HEK293 (cell line): ENCODE measurements at regions not wholly inside any gene's neighbourhood (a gene's known extent, or its start where the extent isn't known, plus 50 kb on each side); places are given as distances from the start of the nearest gene placed in this dataset.

Source experiments
- CTCF ChIA-PET: fragments of 350-600 bp; formaldehyde crosslinking; extraction: SDS; loops from one replicate; lab custom pipeline; 2021; ENCODE audit warnings: antibody characterized with exemption; lab: Yijun Ruan, JAX
- POLR2A ChIA-PET: fragments of 300-600 bp; formaldehyde crosslinking; extraction: SDS; loops from one replicate; lab custom pipeline; 2020; ENCODE audit warnings: antibody characterized with exemption, inconsistent platforms; lab: Yijun Ruan, JAX
- H3K27ac ChIP-seq: fragments of 200-500 bp; sonication (Bioruptor generic); 2 replicates; pipeline ENCODE4 v1.5.1; 2014; ENCODE audit warnings: low read depth, low read length, control low read depth, inconsistent platforms; ENCODE audit errors: extremely low read depth
- H3K36me3 ChIP-seq, 2 experiments: fragments of 200-500 bp in 1 of 2; sonication (Bioruptor generic) in 1 of 2; 1 replicate in 1 of 2; 2 replicates in 1 of 2; pipeline ENCODE4 v1.5.1; 2014 to 2017; ENCODE audit warnings: inconsistent platforms in 2 of 2, low read length in 2 of 2; ENCODE audit not compliant: control insufficient read depth in 2 of 2, insufficient read depth in 1 of 2
- H3K4me1 ChIP-seq: fragments of 200-500 bp; sonication (Bioruptor generic); 2 replicates; pipeline ENCODE4 v1.5.1; 2014; ENCODE audit warnings: mild to moderate bottlenecking, low read length, inconsistent platforms; ENCODE audit not compliant: control insufficient read depth, insufficient read depth
- H3K4me3 ChIP-seq: 2 replicates; pipeline ENCODE4 v1.5.1; 2011; ENCODE audit warnings: low read depth, mild to moderate bottlenecking, control low read depth, low read length, moderate library complexity
- H3K9me3 ChIP-seq: fragments of 200-500 bp; sonication (Bioruptor generic); 2 replicates; pipeline ENCODE4 v1.5.1; 2014; ENCODE audit warnings: low read depth, low read length, inconsistent platforms; ENCODE audit not compliant: control insufficient read depth, insufficient read depth
- BCL11B ChIP-seq: fragments of 450-650 bp; formaldehyde crosslinking; IDR thresholded peaks from 2 replicates; pipeline ENCODE4 v1.5.1; 2016; ENCODE audit warnings: low read depth, missing biosample characterization, missing genetic modification characterization
- KLF10 ChIP-seq: fragments of 450-650 bp; IDR thresholded peaks from 2 replicates; pipeline ENCODE4 v1.5.1; 2018; ENCODE audit warnings: missing biosample characterization, mild to moderate bottlenecking, missing genetic modification characterization
- KLF8 ChIP-seq: fragments of 450-650 bp; formaldehyde crosslinking; IDR thresholded peaks from 2 replicates; pipeline ENCODE4 v1.5.1; 2016; ENCODE audit warnings: missing biosample characterization, missing genetic modification characterization
- KLF9 ChIP-seq: fragments of 450-650 bp; formaldehyde crosslinking; IDR thresholded peaks from 2 replicates; pipeline ENCODE4 v1.5.1; 2016; ENCODE audit warnings: missing biosample characterization, missing genetic modification characterization, low read depth
- ZNF174 ChIP-seq: fragments of 450-650 bp; formaldehyde crosslinking; IDR thresholded peaks from 2 replicates; pipeline ENCODE4 v1.5.0; 2017; ENCODE audit warnings: missing biosample characterization, mild to moderate bottlenecking, missing genetic modification characterization
- ZNF184 ChIP-seq: fragments of 450-650 bp; IDR thresholded peaks from 2 replicates; pipeline ENCODE4 v1.5.1; 2018; ENCODE audit warnings: missing biosample characterization, mild to moderate bottlenecking, missing genetic modification characterization
- ZNF23 ChIP-seq: fragments of 450-650 bp; formaldehyde crosslinking; IDR thresholded peaks from 2 replicates; pipeline ENCODE4 v1.5.1; 2016; ENCODE audit warnings: missing biosample characterization, missing genetic modification characterization, borderline replicate concordance
- ZNF248 ChIP-seq: fragments of 450-650 bp; formaldehyde crosslinking; IDR thresholded peaks from 2 replicates; pipeline ENCODE4 v1.5.1; 2017; ENCODE audit warnings: missing biosample characterization, missing genetic modification characterization
- ZNF311 ChIP-seq: fragments of 450-650 bp; formaldehyde crosslinking; IDR thresholded peaks from 2 replicates; pipeline ENCODE4 v1.5.1; 2017; ENCODE audit warnings: missing biosample characterization, missing genetic modification characterization, borderline replicate concordance
- ZNF341 ChIP-seq: fragments of 450-650 bp; formaldehyde crosslinking; IDR thresholded peaks from 2 replicates; pipeline ENCODE4; 2016; ENCODE audit warnings: low read depth, missing biosample characterization, missing genetic modification characterization
- ZNF350 ChIP-seq: fragments of 450-650 bp; formaldehyde crosslinking; IDR thresholded peaks from 2 replicates; pipeline ENCODE4 v1.5.0; 2017; ENCODE audit warnings: missing biosample characterization, mild to moderate bottlenecking, missing genetic modification characterization
- ZNF37A ChIP-seq: fragments of 450-650 bp; IDR thresholded peaks from 2 replicates; pipeline ENCODE4 v1.5.1; 2018; ENCODE audit warnings: missing biosample characterization, missing genetic modification characterization
- ZNF626 ChIP-seq: fragments of 450-650 bp; sonication (Bioruptor Pico); formaldehyde crosslinking; IDR thresholded peaks from 2 replicates; pipeline ENCODE4 v1.5.1; 2018; ENCODE audit warnings: missing biosample characterization, missing genetic modification characterization, inconsistent platforms
- ZNF692 ChIP-seq: fragments of 450-650 bp; formaldehyde crosslinking; IDR thresholded peaks from 2 replicates; pipeline ENCODE4 v1.5.1; 2016; ENCODE audit warnings: missing biosample characterization, missing genetic modification characterization
- ZNF701 ChIP-seq: fragments of 450-650 bp; formaldehyde crosslinking; IDR thresholded peaks from 2 replicates; pipeline ENCODE4 v1.5.1; 2016; ENCODE audit warnings: missing biosample characterization, missing genetic modification characterization
- ZNF704 ChIP-seq: fragments of 450-650 bp; formaldehyde crosslinking; IDR thresholded peaks from 2 replicates; pipeline ENCODE4 v1.5.1; 2016; ENCODE audit warnings: missing biosample characterization, missing genetic modification characterization
- ZNF791 ChIP-seq: fragments of 450-650 bp; formaldehyde crosslinking; IDR thresholded peaks from 2 replicates; pipeline ENCODE4 v1.5.1; 2016; ENCODE audit warnings: missing biosample characterization, missing genetic modification characterization
- ZNF830 ChIP-seq: fragments of 450-650 bp; IDR thresholded peaks from 2 replicates; pipeline ENCODE4 v1.5.0; 2018; ENCODE audit warnings: missing biosample characterization, missing genetic modification characterization, low read depth, mild to moderate bottlenecking, moderate library complexity
- ZSCAN5A ChIP-seq: fragments of 450-650 bp; formaldehyde crosslinking; IDR thresholded peaks from 2 replicates; pipeline ENCODE4 v1.5.1; 2016; ENCODE audit warnings: missing biosample characterization, missing genetic modification characterization
- TF ChIP-seq, protein P1 (sequence below): fragments of 450-650 bp; formaldehyde crosslinking; IDR thresholded peaks from 2 replicates; pipeline ENCODE4 v1.5.1; 2017; ENCODE audit warnings: missing biosample characterization, missing genetic modification characterization
- TF ChIP-seq, protein P2 (sequence below): fragments of 450-650 bp; formaldehyde crosslinking; IDR thresholded peaks from 2 replicates; pipeline ENCODE4 v1.5.1; 2016; ENCODE audit warnings: missing biosample characterization, missing genetic modification characterization

DNA sequence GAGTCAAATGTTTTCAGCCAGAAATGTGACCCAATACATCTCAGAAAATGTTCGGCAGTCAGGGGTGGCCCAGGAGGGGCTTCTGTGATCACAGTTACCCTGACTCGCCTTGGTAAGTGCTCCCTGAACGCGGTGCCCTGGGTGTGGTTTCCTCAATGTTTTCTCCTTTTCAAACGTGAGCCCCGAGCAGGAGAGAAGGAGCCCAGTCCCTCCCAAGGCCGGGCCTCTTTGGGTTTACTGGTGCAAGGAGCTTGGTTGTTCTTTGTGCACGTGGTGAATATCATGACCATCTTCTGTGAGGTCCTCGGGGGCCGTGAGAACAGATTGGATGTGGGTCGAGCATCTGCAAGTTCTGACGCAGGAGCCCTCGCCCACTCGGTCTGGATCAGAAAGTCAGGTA is 55.8 kb upstream of the VIPR2 start:
- POLR2A ChIA-PET = no interaction called here
- no peak for TF ChIP-seq ZNF174 (tag by site-specific recombination)
- TF ChIP-seq ZNF311 (tag by site-specific recombination) = no peak
- Histone ChIP-seq H3K9me3 (no peaks in the 10 kb centered on the region), H3K27ac (no peak overlapping the region), H3K4me3 (no peak overlapping the region), H3K4me1 (no peaks in the 10 kb centered on the region), H3K36me3 (no peaks in the 10 kb centered on the region)
- CTCF ChIA-PET = interaction anchor here (0.6 kb wide), 1 partner anchor 205 kb away, joined by 3 read pairs; no protein-coding TSS in a partner anchor

DNA sequence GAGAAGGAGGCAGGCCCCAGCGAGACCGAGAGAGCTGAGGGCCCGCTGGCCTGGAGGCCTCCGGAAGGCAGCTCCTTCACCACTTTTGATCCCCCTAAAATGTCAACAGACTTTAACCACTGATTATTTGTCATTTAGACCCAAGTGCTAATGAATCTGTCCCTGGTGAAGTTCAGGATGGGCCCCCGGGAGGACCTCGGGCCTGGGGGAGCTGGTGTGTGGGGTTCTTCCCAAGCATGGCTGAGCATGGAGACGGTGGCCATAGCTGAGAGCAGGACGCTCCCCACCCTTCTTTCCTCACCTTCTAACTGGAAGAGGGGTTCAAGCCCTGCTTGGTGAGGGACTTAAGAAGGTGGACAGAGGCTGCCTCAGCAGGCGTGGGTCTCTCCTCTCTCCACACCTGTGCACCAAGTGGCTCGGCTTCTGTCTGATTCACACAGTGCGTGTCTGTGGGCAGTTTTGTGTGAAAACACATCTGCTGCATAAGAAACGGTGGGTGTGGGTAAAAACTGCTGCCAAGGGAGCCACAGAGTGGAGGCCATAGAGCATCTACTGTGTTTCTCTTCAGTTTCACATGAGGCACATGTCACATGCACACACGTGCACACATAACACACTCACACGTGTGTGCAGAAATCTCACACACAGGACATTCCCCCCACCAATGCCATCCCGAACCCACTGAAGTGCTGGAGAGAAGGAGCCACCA is 53.5 kb upstream of the VIPR2 start:
- ChIA-PET CTCF (no interaction called here), POLR2A (no interaction called here)
- Histone ChIP-seq H3K36me3 (no peaks in the 10 kb centered on the region), H3K4me3 (no peak overlapping the region), H3K27ac (no peak overlapping the region), H3K9me3 (no peaks in the 10 kb centered on the region), H3K4me1 (no peaks in the 10 kb centered on the region)
- TF ChIP-seq ZNF704 (tag by site-specific recombination) (no peak), ZNF692 (tag by site-specific recombination) (no peak), KLF9 (tag by site-specific recombination) (no peak), ZNF341 (no peak), ZNF23 (no peak), ZNF701 (tag by site-specific recombination) (no peak), ZNF248 (tag by site-specific recombination) (no peak), ZNF626 (tag by site-specific recombination) (no peak), ZNF350 (tag by site-specific recombination) (no peak), ZNF37A (tag by site-specific recombination) (no peak), ZNF184 (no peak), ZNF791 (tag by site-specific recombination) (no peak), ZSCAN5A (tag by site-specific recombination) (no peak), ZNF311 (tag by site-specific recombination) (no peak), KLF10 (tag by site-specific recombination) (no peak), KLF8 (tag by site-specific recombination) (no peak), ZNF830 (tag by site-specific recombination) (no peak), BCL11B (no peak)
- TF ChIP-seq, protein P1, sequence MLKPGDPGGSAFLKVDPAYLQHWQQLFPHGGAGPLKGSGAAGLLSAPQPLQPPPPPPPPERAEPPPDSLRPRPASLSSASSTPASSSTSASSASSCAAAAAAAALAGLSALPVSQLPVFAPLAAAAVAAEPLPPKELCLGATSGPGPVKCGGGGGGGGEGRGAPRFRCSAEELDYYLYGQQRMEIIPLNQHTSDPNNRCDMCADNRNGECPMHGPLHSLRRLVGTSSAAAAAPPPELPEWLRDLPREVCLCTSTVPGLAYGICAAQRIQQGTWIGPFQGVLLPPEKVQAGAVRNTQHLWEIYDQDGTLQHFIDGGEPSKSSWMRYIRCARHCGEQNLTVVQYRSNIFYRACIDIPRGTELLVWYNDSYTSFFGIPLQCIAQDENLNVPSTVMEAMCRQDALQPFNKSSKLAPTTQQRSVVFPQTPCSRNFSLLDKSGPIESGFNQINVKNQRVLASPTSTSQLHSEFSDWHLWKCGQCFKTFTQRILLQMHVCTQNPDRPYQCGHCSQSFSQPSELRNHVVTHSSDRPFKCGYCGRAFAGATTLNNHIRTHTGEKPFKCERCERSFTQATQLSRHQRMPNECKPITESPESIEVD = no peak
- TF ChIP-seq, protein P2, sequence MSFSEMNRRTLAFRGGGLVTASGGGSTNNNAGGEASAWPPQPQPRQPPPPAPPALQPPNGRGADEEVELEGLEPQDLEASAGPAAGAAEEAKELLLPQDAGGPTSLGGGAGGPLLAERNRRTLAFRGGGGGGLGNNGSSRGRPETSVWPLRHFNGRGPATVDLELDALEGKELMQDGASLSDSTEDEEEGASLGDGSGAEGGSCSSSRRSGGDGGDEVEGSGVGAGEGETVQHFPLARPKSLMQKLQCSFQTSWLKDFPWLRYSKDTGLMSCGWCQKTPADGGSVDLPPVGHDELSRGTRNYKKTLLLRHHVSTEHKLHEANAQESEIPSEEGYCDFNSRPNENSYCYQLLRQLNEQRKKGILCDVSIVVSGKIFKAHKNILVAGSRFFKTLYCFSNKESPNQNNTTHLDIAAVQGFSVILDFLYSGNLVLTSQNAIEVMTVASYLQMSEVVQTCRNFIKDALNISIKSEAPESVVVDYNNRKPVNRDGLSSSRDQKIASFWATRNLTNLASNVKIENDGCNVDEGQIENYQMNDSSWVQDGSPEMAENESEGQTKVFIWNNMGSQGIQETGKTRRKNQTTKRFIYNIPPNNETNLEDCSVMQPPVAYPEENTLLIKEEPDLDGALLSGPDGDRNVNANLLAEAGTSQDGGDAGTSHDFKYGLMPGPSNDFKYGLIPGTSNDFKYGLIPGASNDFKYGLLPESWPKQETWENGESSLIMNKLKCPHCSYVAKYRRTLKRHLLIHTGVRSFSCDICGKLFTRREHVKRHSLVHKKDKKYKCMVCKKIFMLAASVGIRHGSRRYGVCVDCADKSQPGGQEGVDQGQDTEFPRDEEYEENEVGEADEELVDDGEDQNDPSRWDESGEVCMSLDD = no peak
